Fibroblast of skin of left quadriceps (primary cell): ENCODE measurements at regions not wholly inside any gene's neighbourhood (a gene's known extent, or its start where the extent isn't known, plus 50 kb on each side); places are given as distances from the start of the nearest gene placed in this dataset.
"Not testable (repeated sequence)": the region's sequence is repeated elsewhere in the genome, so short reads cannot be mapped to it uniquely, and the experiment has no call there.

ENCODE experiments used
- DNase-seq, 2 experiments: peaks; one replicate each; pipeline ENCODE4 v3.0.0-alpha.2; 2013; ENCODE audit warnings: low read depth in 2 of 2

- DNase-seq, result no peak
Measured at GRCh38 chr5:164289526-164289925, 784.1 kb downstream of the MAT2B start.

DNA sequence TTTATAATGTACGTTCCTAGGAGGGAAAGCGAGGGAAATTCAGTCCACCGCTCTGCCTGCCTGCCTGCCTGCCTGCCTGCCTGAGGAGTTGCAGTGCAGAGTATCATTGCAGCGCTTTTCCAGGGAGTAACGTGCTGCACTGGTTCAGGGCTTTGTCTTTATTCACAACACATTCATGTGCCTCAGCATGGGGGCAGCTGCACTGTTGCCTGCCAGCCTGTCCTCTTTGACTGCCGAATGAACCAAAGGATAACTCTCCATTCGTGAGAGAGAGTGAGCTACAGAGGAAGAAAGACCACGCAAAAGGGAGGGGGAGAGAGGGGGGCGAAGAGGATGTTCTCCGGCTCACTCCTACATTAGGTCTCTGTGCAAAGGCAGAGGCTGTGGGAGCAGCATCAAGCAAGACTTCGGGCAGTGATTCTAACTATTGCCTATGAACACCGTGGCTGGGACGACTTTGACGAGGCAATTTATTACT, 791.2 kb downstream of the MAT2B start:
- no peak for DNase-seq

DNA sequence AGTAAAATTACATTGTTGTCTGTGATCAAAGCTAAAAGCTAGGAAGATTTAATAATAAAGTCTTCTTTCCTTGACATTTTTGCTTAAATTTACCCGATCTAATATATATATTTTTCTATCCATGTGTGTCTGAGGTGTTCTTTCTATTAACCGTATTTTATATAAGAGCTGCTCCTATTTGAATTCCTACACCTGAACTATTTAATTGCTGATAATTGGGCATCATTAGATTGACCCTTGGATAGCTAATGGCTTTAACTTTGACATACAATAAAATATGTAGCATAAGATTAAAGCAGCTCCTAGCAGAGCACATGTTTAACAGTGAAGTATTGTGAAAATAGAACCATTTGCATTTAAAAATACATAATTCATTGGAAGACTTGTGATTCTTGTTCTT, 792.7 kb downstream of the MAT2B start:
- DNase-seq, result no peak

- DNase-seq, result no peak
Measured at GRCh38 chr5:164300295-164300694, 794.9 kb downstream of the MAT2B start.

DNA sequence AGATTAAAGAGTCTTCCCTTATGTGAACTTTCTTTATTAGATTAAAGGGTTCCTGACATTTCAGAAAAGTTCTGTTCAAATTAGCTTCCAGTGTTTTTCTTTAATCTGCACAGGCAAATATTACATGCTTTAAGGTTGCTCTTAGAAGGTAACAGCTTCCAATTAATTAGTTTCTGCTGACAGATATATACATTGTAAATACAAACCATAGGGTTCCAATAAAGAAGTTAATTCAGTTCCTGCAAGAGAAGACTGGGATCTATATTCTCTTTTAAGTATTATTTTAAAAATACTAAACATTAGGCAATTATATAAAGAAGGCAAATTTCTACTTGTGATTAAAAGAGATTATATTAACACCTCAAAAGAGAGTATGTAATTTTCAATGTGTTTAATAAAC, 795.7 kb downstream of the MAT2B start:
- DNase-seq, result no peak

- DNase-seq, result no peak
Measured at GRCh38 chr5:164301708-164302107, 796.3 kb downstream of the MAT2B start.

- peak; percentile 49 to 53 for DNase-seq
Measured at GRCh38 chr5:164302533-164303235, 797.3 kb downstream of the MAT2B start.

GRCh38 chr5:164303646-164304215, 798.3 kb downstream of the MAT2B start:
- no peak for DNase-seq

DNA sequence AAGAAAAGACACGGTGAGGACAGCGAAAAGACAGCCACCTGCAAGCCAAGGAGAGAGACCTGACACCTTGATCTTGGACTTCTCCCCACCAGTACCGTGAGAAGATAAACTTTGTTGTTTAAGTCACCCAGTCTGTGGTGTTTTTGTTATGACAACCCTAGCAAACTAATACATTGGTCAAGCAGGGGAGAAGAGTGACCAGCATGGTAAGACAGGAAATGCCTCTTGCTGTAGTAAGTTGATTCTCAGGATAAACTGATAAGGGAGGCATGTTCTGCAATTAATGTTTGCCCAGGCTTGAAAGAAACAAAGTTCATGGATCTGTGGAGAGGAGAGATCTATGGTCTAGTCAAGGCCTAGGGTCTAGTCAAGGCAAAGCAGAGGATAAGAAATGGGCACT, 801.2 kb downstream of the MAT2B start:
- no peak for DNase-seq

GRCh38 chr5:164312801-164313200, 807.4 kb downstream of the MAT2B start:
- DNase-seq, result no peak

DNA sequence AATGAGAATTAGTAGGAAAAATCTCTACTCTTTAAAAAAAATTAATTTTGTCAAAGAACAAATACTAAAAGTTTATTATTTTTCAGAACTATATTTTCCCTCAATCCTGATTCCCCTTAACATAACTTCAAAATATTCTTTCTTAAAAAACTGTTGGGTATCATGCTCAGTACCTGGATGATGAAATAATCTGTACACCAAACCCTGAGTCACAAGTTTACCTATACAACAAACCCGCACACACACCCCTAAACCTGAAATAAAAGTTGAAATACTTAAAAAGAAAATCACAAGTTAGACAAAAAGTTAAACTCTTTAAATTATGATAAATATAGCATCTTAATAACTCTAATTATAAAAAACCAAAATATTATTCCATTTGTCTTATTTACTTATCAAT, 812.3 kb downstream of the MAT2B start:
- DNase-seq, result no peak

DNA sequence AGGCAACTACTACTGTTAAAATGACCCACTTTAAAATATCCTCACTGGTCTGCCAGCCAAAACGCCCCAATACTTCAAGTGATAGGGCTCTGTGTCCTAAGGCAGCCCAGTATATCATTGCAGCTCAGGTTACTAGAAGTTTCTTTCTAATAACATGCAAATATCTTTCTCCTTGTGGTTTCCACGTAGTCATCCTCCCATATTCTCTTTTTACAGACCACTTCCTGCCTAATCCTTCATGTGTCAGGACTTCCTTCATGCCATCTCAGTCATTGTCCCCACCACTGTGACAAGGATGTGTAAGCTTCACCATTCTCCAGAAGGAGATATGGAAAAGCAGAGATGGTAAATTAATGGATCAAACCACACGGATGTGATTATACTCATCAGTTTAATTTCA, 813.7 kb downstream of the MAT2B start:
- no peak for DNase-seq

- no peak for DNase-seq
Measured at GRCh38 chr5:164324239-164324638, 818.8 kb downstream of the MAT2B start.

- no peak for DNase-seq
Measured at GRCh38 chr5:164326219-164326618, 820.8 kb downstream of the MAT2B start.

DNA sequence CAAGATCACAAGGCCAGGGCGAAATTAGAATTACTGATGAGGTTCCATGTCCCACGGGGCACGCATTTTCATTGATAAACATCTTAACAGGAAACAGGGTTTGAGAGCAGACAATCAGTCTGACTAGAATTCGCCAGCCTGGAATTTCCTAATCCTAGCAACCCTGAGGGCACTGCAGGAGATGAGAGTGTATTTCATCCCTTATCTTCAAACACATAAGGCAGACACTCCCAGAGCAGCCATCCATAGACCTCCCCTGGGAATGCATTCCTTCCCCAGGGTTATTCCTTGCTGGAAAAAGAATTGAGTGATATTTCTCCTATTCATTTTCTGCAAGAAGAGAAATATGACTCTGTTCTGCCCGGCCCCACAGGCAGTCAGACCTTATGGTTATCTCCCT, 821.7 kb downstream of the MAT2B start:
- not testable (repeated sequence) for DNase-seq

- no peak for DNase-seq
Measured at GRCh38 chr5:164332349-164333196, 827.2 kb downstream of the MAT2B start.

GRCh38 chr5:164335837-164336236, 830.4 kb downstream of the MAT2B start:
- DNase-seq, result peak; percentile 32 to 38

GRCh38 chr5:164336276-164336675, 830.9 kb downstream of the MAT2B start:
- DNase-seq, result no peak

GRCh38 chr5:164336906-164337305, 831.5 kb downstream of the MAT2B start:
- DNase-seq, result peak; percentile 45 to 60

- no peak for DNase-seq
Measured at GRCh38 chr5:164341056-164341619, 835.7 kb downstream of the MAT2B start.

DNA sequence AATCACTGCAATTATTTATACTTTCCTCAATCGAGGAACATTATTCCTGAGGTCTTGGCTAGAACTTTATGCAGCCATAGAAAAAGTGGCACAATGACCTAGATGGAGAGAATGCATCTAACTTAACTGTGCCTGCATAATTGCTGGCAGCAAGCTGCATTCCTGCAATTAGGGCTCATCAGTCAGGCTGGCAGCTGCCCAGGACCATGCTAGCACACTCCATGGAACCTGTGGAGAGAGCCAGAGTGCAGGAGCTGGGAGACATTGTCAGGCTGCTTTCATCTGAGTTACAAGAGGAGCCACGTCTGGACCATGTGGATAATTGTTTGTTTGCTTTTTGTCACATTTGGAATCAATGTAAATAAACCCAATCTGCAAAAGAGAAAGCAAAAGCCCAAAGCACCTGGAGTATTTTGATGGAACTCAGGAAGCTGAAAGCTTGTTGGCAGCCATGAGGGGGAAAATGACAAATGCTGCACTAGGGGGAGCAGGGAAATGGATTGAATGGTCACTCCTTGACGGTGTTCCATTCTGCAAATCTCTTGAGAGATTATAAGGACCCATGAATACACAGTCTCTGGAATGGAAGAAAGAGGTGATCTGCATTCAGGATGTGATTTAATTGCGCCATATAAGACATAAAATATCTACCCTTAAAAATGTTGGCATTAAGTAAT, 839.9 kb downstream of the MAT2B start:
- no peak for DNase-seq

DNA sequence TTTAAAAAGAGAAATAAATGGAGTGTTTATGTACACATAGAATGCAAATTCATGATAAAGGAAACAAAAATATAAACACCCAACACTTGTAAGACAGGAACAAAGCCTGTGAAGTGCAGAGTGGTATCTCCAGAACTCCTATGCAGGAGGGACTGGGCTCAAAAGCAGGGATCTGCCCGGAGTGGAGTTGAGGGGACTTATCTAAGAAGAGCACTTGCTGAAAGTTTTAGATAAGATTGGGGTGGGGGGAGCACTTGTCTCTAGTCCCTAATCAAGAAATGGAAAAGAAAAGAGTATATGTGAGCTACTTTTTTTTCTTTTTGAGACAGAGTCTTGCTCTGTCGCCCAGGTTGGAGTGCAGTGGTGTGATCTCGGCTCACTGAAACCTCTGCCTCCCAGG, 840.4 kb downstream of the MAT2B start:
- no peak for DNase-seq
